ENCODE measurements at regions not wholly inside any gene's neighbourhood (a gene's known extent, or its start where the extent isn't known, plus 50 kb on each side); places are given as distances from the start of the nearest gene placed in this dataset.

GRCh38 chr16:49194537-49195236 lies 87.0 kb downstream of the CBLN1 start:
- H3K4me3 ChIP-seq (ENCODE audit: low read length), result no peak overlapping the region
- no peak for TF ChIP-seq CTCF (conservative IDR thresholded peaks at IDR 0.05; ENCODE audit: low read depth, low read length)
- no peak for DNase-seq (ENCODE audit: low read depth)

- no peak for DNase-seq (ENCODE audit: low read depth)
- no peak for TF ChIP-seq CTCF (conservative IDR thresholded peaks at IDR 0.05; ENCODE audit: low read depth, low read length)
- no peak overlapping the region for H3K4me3 ChIP-seq (ENCODE audit: low read length)
These were observed 88.0 kb downstream of the CBLN1 start for GRCh38 chr16:49193596-49193995.

GRCh38 chr16:49189286-49189685 lies 92.4 kb downstream of the CBLN1 start:
- no peak for TF ChIP-seq CTCF (conservative IDR thresholded peaks at IDR 0.05; ENCODE audit: low read depth, low read length)
- no peak overlapping the region for H3K4me3 ChIP-seq (ENCODE audit: low read length)
- DNase-seq (ENCODE audit: low read depth), result no peak

- TF ChIP-seq CTCF (conservative IDR thresholded peaks at IDR 0.05; ENCODE audit: low read depth, low read length), result no peak
- no peak for DNase-seq (ENCODE audit: low read depth)
- no peak overlapping the region for H3K4me3 ChIP-seq (ENCODE audit: low read length)
These were observed 97.7 kb downstream of the CBLN1 start for GRCh38 chr16:49183911-49184310.

- no peak overlapping the region for H3K4me3 ChIP-seq (ENCODE audit: low read length)
- DNase-seq (ENCODE audit: low read depth), result no peak
- TF ChIP-seq CTCF (conservative IDR thresholded peaks at IDR 0.05; ENCODE audit: low read depth, low read length), result no peak
These were observed 99.7 kb downstream of the CBLN1 start for GRCh38 chr16:49181791-49182518.

GRCh38 chr16:49179714-49180330 lies 101.8 kb downstream of the CBLN1 start:
- no peak for TF ChIP-seq CTCF (conservative IDR thresholded peaks at IDR 0.05; ENCODE audit: low read depth, low read length)
- DNase-seq (ENCODE audit: low read depth), result no peak
- H3K4me3 ChIP-seq (ENCODE audit: low read length), result no peak overlapping the region

Data from retinal pigment epithelial cell (primary cell).